ENCODE measurements at regions not wholly inside any gene's neighbourhood (a gene's known extent, or its start where the extent isn't known, plus 50 kb on each side); places are given as distances from the start of the nearest gene placed in this dataset.
A peak's percentile ranks its signal among the peaks of the same experiment; 100 is the strongest.

GRCh38 chr9:81474125-81474524, 215.2 kb downstream of the TLE1 start:
- no peaks in the 10 kb centered on the region for H3K9me3 Mint-ChIP-seq
- no peak overlapping the region for H3K4me3 Mint-ChIP-seq
- ATAC-seq (replicated peaks) (no peak), DNase-seq (no peak)
- H3K4me1 Mint-ChIP-seq, result no peaks in the 10 kb centered on the region
- no peak overlapping the region for H3K27ac Mint-ChIP-seq
- no peaks in the 10 kb centered on the region for H3K36me3 Mint-ChIP-seq
- H3K27me3 Mint-ChIP-seq, result peaks cover 0 to 5% of the 10 kb centered on the region in 2 donors

GRCh38 chr9:81473708-81474107, 215.6 kb downstream of the TLE1 start:
- Mint-ChIP-seq H3K27me3 (peaks cover 0 to 5% of the 10 kb centered on the region in 2 donors), H3K4me3 (no peak overlapping the region), H3K36me3 (no peaks in the 10 kb centered on the region), H3K4me1 (no peaks in the 10 kb centered on the region), H3K27ac (no peak overlapping the region), H3K9me3 (no peaks in the 10 kb centered on the region)
- ATAC-seq (replicated peaks), result no peak
- DNase-seq, result no peak

DNA sequence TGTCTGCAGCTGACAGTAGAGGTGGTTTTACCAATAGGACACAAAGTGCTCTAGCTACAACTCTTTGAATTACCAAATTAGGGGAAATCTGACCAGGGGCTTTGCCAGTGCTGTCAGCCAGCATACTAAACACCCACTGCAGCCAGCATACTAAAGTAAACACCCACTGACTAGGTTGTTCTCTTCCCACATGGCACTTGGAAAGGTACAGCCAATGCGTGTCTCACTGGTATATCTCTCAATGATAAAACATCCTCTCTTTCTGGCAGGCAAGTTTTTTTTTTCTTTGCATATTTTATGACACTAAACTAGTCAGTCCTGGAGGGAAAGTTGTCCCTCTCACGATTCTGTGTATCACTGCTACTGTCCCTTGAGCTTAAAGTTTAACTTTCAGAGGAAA, 216.1 kb downstream of the TLE1 start:
- ATAC-seq (replicated peaks) (no peak), DNase-seq (no peak)
- no peaks in the 10 kb centered on the region for H3K9me3 Mint-ChIP-seq
- H3K4me3 Mint-ChIP-seq, result no peak overlapping the region
- peaks cover 0 to 5% of the 10 kb centered on the region in 2 donors for H3K27me3 Mint-ChIP-seq
- no peaks in the 10 kb centered on the region for H3K4me1 Mint-ChIP-seq
- H3K27ac Mint-ChIP-seq, result no peak overlapping the region
- H3K36me3 Mint-ChIP-seq, result no peaks in the 10 kb centered on the region

- H3K4me3 Mint-ChIP-seq, result no peak overlapping the region
- H3K27ac Mint-ChIP-seq, result no peak overlapping the region
- ATAC-seq (replicated peaks) (no peak), DNase-seq (no peak)
- peaks cover 0 to 5% of the 10 kb centered on the region in 2 donors for H3K27me3 Mint-ChIP-seq
- H3K4me1 Mint-ChIP-seq, result no peaks in the 10 kb centered on the region
- no peaks in the 10 kb centered on the region for H3K9me3 Mint-ChIP-seq
- H3K36me3 Mint-ChIP-seq, result no peaks in the 10 kb centered on the region
Measured at GRCh38 chr9:81472701-81473100, 216.6 kb downstream of the TLE1 start.

- no peaks in the 10 kb centered on the region for H3K36me3 Mint-ChIP-seq
- peaks cover 0 to 9% of the 10 kb centered on the region in 2 donors for H3K27me3 Mint-ChIP-seq
- H3K27ac Mint-ChIP-seq, result no peak overlapping the region
- peaks cover under 1 to 1% of the 10 kb centered on the region in 2 donors for H3K4me1 Mint-ChIP-seq
- H3K4me3 Mint-ChIP-seq, result no peak overlapping the region
- ATAC-seq (replicated peaks) (no peak), DNase-seq (no peak)
- no peaks in the 10 kb centered on the region for H3K9me3 Mint-ChIP-seq
Measured at GRCh38 chr9:81470864-81471263, 218.5 kb downstream of the TLE1 start.

GRCh38 chr9:81468084-81468595, 221.2 kb downstream of the TLE1 start:
- no peaks in the 10 kb centered on the region for H3K36me3 Mint-ChIP-seq
- no peaks in the 10 kb centered on the region for H3K9me3 Mint-ChIP-seq
- no peak overlapping the region for H3K4me3 Mint-ChIP-seq
- peaks cover 0 to 9% of the 10 kb centered on the region in 2 donors for H3K27me3 Mint-ChIP-seq
- no peak overlapping the region for H3K27ac Mint-ChIP-seq
- peaks cover 4 to 8% of the 10 kb centered on the region in 2 donors for H3K4me1 Mint-ChIP-seq
- DNase-seq, result no peak
- no peak for ATAC-seq (replicated peaks)

- Mint-ChIP-seq H3K9me3 (no peaks in the 10 kb centered on the region), H3K4me3 (no peak overlapping the region), H3K36me3 (no peaks in the 10 kb centered on the region), H3K4me1 (peaks cover 4 to 8% of the 10 kb centered on the region in 2 donors), H3K27me3 (peaks cover 0 to 9% of the 10 kb centered on the region in 2 donors), H3K27ac (no peak overlapping the region)
- ATAC-seq (replicated peaks), result no peak
- no peak for DNase-seq
Measured at GRCh38 chr9:81466981-81467380, 222.4 kb downstream of the TLE1 start.

DNA sequence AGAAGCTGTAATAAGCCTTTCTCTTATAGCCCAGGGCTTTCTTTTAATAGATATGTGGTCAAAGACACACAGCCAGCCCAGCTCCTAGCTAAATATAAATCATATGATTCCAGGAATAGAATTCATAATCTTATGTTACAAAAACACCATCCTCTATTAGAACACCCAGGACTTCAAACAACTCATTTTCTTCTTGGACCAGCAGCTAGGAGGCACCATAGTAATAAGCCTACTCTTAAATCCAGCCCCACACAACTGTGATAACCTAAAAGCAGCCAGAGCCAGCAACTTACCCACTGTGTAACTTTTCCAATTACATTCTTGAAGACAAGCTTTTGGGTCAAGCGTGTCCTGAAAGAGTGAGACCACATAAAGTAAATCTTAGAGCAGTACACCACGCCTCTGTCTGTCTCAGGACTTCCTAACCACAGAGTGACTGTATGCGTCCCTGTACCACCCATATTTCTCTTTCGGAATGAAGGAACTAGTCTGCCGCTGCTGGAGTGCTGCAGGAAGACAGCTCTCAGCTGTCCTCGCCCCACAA, 223.8 kb downstream of the TLE1 start:
- DNase-seq (no peak), ATAC-seq (replicated peaks) (peak; percentile 53 to 67)
- H3K4me3 Mint-ChIP-seq, result no peak overlapping the region
- peak overlapping the region; percentile 25 for H3K27ac Mint-ChIP-seq
- no peaks in the 10 kb centered on the region for H3K36me3 Mint-ChIP-seq
- peaks cover 4 to 8% of the 10 kb centered on the region in 2 donors for H3K4me1 Mint-ChIP-seq
- H3K9me3 Mint-ChIP-seq, result no peaks in the 10 kb centered on the region
- peaks cover 0 to 9% of the 10 kb centered on the region in 2 donors for H3K27me3 Mint-ChIP-seq

DNA sequence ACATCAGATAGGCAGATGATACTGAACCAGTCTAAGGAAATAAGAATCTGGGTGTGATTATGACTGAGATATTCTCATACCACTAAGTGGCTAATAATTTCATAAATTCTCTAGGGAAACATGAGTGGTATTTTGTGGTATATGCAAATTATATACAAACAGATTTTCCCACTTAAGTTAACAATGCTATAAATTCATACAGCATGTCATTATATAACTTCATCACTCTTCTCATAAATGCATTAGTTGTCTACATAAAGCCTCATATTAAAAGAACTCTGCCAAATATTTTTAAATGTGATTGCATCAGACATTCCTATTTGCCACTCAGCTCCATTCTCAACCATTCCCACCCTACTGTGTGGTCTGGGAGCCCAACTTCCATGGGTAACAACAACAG, 226.5 kb downstream of the TLE1 start:
- Mint-ChIP-seq H3K4me3 (no peak overlapping the region), H3K4me1 (peaks cover 4 to 8% of the 10 kb centered on the region in 2 donors), H3K27me3 (peaks cover 0 to 3% of the 10 kb centered on the region in 2 donors), H3K27ac (no peak overlapping the region), H3K36me3 (no peaks in the 10 kb centered on the region), H3K9me3 (no peaks in the 10 kb centered on the region)
- DNase-seq (no peak), ATAC-seq (replicated peaks) (no peak)

GRCh38 chr9:81461196-81461595, 228.2 kb downstream of the TLE1 start:
- no peak for ATAC-seq (replicated peaks)
- H3K27ac Mint-ChIP-seq, result no peak overlapping the region

DNA sequence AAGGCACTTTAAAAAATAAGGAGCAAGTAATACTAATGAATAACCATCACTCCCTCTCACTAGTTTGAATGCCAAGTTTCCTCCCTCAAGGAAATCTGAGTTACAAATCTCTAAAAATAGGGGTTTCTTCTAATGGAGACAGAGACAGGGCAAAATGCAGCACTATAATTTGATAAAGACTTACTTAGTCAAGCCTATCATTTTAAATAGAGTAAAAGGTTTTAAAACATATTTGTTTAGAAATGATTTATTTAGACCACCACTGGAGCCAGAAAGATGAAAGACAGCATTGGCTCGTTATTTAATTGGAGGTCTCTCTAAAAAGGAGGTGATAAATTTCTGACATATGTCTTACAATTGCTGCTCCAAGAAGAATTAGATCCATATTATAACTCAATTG, 228.7 kb downstream of the TLE1 start:
- no peaks in the 10 kb centered on the region for H3K9me3 Mint-ChIP-seq
- H3K27me3 Mint-ChIP-seq, result no peaks in the 10 kb centered on the region
- DNase-seq (no peak), ATAC-seq (replicated peaks) (no peak)
- H3K27ac Mint-ChIP-seq, result no peak overlapping the region
- H3K4me3 Mint-ChIP-seq, result no peak overlapping the region
- peaks cover 2 to 5% of the 10 kb centered on the region in 2 donors for H3K4me1 Mint-ChIP-seq
- no peaks in the 10 kb centered on the region for H3K36me3 Mint-ChIP-seq

More at GRCh38 chr9:81461196-81461595, 228.2 kb downstream of the TLE1 start:
- no peaks in the 10 kb centered on the region for H3K36me3 Mint-ChIP-seq
- H3K4me3 Mint-ChIP-seq, result no peak overlapping the region
- H3K4me1 Mint-ChIP-seq, result peaks cover 4 to 8% of the 10 kb centered on the region in 2 donors
- no peaks in the 10 kb centered on the region for H3K27me3 Mint-ChIP-seq
- no peak for DNase-seq
- H3K9me3 Mint-ChIP-seq, result no peaks in the 10 kb centered on the region

DNA sequence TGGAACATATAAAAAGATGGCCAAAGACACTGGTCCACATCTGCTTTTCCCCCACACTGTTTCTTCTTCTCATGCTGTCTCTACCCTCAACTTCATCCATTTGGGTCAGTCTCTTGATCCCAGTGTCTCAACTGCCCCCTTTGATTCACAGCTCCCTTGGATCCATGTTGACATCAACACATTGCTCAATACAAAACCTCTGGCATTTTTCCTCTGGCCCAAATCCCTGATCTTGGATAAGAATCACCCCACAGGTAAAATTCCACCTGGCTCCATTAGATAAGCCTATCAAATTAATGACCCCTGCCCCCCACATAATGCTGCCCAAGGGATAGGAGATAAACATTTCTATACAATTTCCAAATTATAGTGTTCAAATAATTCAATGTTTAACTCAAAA, 229.8 kb downstream of the TLE1 start:
- H3K27me3 Mint-ChIP-seq, result no peaks in the 10 kb centered on the region
- no peak for ATAC-seq (replicated peaks)
- H3K27ac Mint-ChIP-seq, result no peak overlapping the region
- H3K4me3 Mint-ChIP-seq, result no peak overlapping the region
- H3K4me1 Mint-ChIP-seq, result no peaks in the 10 kb centered on the region
- no peaks in the 10 kb centered on the region for H3K36me3 Mint-ChIP-seq
- DNase-seq, result no peak
- no peaks in the 10 kb centered on the region for H3K9me3 Mint-ChIP-seq

DNA sequence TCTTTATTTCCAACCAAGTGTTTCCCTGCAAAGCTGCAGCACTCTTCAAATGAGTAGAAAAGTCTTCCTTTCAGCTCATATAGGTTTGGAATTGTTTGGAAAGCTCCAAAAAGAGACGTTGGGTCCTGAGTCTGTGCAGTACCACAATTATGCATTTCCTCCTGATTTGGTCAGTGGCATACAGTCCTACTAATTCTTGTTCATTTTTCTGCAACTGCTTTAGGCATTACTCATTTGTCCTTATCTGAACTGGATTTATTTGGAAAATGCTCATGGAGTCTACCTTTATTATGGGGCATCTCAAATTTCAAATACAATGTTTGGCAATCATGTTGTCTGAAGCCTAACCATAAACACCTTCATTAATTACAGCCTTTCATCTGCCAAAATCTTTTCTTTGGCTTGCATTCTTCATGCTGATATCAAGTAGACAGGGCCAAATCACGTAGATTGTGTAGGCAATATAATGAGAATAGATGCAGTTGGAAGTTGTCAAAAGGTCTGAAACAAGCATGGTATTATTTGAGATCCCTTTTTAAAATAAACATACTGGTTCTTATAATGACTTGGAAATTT, 232.8 kb downstream of the TLE1 start:
- no peak overlapping the region for H3K27ac Mint-ChIP-seq
- DNase-seq (no peak), ATAC-seq (replicated peaks) (no peak)
- no peaks in the 10 kb centered on the region for H3K4me1 Mint-ChIP-seq
- H3K36me3 Mint-ChIP-seq, result no peaks in the 10 kb centered on the region
- H3K4me3 Mint-ChIP-seq, result no peak overlapping the region
- no peaks in the 10 kb centered on the region for H3K9me3 Mint-ChIP-seq
- no peaks in the 10 kb centered on the region for H3K27me3 Mint-ChIP-seq

DNA sequence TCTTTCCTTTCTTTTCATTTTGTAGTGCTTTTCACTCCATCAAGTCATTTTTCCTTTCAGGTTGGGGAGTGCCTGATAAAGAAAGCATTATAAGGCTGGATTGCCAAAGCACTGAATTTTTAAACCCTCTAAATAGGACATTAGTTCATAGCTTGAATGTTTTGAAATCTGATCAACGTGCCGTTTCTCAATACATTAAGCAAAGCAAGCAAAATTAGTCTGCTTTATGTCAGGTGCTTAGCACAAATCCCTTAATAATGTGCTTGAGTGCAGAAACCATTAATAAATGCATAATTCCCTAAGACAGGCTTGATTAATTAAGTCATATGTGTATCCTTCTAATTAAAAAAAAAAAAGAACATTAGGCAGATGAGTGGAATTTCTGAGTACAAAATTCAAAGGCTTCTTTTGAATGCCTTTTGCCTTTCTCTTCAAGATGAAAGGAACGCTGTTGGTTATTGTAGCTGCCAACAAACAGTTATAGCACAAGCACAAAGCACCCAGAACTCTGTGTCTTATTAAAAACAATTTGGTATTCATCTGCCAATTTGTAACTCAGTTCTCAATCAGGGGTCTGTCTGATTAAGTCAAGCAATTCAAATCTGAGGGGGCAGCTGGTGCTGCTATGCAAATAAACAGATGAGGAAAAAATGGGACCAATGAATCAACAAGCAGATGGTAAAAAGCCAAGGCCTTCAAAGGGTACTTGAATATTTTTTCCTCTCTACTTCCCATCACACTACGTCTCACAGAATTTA, 233.7 kb downstream of the TLE1 start:
- DNase-seq (no peak), ATAC-seq (replicated peaks) (no peak)
- Mint-ChIP-seq H3K4me3 (no peak overlapping the region), H3K9me3 (no peaks in the 10 kb centered on the region), H3K27ac (no peak overlapping the region), H3K36me3 (no peaks in the 10 kb centered on the region), H3K27me3 (peaks cover 0 to 7% of the 10 kb centered on the region in 2 donors), H3K4me1 (no peaks in the 10 kb centered on the region)
